PFSK-1 (cell line): ENCODE measurements at regions not wholly inside any gene's neighbourhood (a gene's known extent, or its start where the extent isn't known, plus 50 kb on each side); places are given as distances from the start of the nearest gene placed in this dataset.

ENCODE experiments used
- FOXP2 ChIP-seq: optimal IDR thresholded peaks from 2 replicates; pipeline ENCODE3; 2011; ENCODE audit warnings: borderline replicate concordance, control low read depth, inconsistent platforms; ENCODE audit not compliant: insufficient read depth; ENCODE audit errors: extremely low read length, extremely low read depth
- POLR2AphosphoS5 ChIP-seq: IDR thresholded peaks from 2 replicates; pipeline ENCODE4 v1.6.1; 2012; ENCODE audit warnings: low read depth, mild to moderate bottlenecking, control low read depth, low read length, moderate library complexity
- SIN3A ChIP-seq: IDR thresholded peaks from 2 replicates; pipeline ENCODE4 v1.6.1; 2012; ENCODE audit warnings: mild to moderate bottlenecking, low read length, moderate library complexity, borderline replicate concordance; ENCODE audit not compliant: insufficient read depth
- TAF1 ChIP-seq: IDR thresholded peaks from 2 replicates; pipeline ENCODE4 v1.6.1; 2012; ENCODE audit warnings: low read length, control low read depth, borderline replicate concordance; ENCODE audit not compliant: insufficient read depth
- TF ChIP-seq, protein P1 (sequence below), 2 experiments: IDR thresholded peaks; 2 replicates each; pipeline versions ENCODE4 v1.6.1 to v1.8.0; 2011 to 2012; ENCODE audit warnings: low read depth in 2 of 2, low read length in 2 of 2, control low read depth in 1 of 2, inconsistent platforms in 1 of 2, mild to moderate bottlenecking in 1 of 2, moderate library complexity in 1 of 2; ENCODE audit not compliant: insufficient read depth in 1 of 2

DNA sequence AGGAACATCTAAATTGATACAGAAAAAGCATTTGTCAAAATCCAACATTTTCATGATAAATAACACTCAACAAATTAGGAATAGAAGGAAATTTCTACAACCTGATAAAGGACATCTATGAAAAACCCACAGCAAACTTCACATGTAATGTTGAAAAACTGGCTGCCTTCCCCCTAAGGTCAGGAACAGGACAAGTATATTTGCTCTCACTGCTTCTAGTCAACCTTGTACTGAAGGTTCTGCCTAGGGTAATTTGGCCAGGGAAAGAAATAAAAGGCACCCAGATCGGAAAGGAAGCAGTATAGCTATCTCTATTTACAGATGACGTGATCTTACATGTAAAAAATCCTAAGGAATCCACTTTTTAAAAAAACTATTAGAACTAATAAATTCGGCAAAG, 97.1 kb upstream of the USP9X start:
- no peak for TF ChIP-seq POLR2AphosphoS5
- TF ChIP-seq TAF1 = no peak
- no peak for TF ChIP-seq SIN3A
- TF ChIP-seq, protein P1, sequence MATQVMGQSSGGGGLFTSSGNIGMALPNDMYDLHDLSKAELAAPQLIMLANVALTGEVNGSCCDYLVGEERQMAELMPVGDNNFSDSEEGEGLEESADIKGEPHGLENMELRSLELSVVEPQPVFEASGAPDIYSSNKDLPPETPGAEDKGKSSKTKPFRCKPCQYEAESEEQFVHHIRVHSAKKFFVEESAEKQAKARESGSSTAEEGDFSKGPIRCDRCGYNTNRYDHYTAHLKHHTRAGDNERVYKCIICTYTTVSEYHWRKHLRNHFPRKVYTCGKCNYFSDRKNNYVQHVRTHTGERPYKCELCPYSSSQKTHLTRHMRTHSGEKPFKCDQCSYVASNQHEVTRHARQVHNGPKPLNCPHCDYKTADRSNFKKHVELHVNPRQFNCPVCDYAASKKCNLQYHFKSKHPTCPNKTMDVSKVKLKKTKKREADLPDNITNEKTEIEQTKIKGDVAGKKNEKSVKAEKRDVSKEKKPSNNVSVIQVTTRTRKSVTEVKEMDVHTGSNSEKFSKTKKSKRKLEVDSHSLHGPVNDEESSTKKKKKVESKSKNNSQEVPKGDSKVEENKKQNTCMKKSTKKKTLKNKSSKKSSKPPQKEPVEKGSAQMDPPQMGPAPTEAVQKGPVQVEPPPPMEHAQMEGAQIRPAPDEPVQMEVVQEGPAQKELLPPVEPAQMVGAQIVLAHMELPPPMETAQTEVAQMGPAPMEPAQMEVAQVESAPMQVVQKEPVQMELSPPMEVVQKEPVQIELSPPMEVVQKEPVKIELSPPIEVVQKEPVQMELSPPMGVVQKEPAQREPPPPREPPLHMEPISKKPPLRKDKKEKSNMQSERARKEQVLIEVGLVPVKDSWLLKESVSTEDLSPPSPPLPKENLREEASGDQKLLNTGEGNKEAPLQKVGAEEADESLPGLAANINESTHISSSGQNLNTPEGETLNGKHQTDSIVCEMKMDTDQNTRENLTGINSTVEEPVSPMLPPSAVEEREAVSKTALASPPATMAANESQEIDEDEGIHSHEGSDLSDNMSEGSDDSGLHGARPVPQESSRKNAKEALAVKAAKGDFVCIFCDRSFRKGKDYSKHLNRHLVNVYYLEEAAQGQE (IDR thresholded peaks at IDR 0.05; ENCODE audit: insufficient read depth in 1 of 2, low read depth in 2 of 2, low read length in 2 of 2) = no peak
- no peak for TF ChIP-seq FOXP2

GRCh38 chrX:40996886-40997530, 88.2 kb upstream of the USP9X start:
- TF ChIP-seq SIN3A (no peak), FOXP2 (no peak), TAF1 (no peak), POLR2AphosphoS5 (no peak)
- TF ChIP-seq, protein P1 (IDR thresholded peaks at IDR 0.05; ENCODE audit: insufficient read depth in 1 of 2, low read depth in 2 of 2, low read length in 2 of 2) = no peak

DNA sequence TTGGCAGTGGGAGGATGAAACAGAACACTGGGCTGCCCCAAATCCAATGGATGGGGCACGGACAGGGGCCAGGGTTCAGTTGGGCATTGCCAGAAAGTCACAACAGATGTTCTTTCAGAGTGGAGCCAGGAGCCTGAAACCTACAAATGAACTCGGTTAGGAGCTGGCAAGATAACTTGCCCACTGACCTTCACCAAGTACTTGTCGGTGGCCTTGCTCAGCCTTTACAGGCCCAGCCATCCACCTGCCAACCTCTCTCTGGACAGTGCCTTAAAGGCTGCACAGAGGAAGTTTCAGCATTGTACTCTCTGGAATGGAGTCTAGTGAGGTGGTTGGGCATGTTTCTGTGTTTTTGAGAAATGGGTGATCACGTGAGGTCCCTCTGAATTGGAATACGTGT, 87.1 kb upstream of the USP9X start:
- TF ChIP-seq FOXP2 (no peak), SIN3A (no peak), POLR2AphosphoS5 (no peak), TAF1 (no peak)
- TF ChIP-seq, protein P1 (IDR thresholded peaks at IDR 0.05; ENCODE audit: insufficient read depth in 1 of 2, low read depth in 2 of 2, low read length in 2 of 2) = no peak

DNA sequence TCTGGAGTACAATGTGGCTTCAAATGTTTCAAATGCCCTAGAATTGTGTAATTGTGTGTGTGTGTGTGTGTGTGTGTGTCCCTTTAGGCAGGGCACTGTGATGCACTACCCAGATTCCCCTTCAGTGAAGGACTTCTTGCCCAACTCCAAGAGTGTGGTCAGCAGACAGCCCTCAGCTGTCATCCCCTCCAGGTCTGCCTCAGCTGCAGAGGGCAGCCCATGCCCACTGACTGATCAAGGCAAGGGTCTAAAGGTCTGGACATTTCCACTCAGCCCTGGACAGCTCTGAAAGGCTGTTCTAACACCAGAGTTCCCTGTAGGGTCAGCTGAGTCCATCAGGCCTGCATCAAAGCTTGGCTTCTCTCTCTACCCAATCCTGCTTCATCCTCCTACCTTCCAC, 83.9 kb upstream of the USP9X start:
- no peak for TF ChIP-seq FOXP2
- TF ChIP-seq SIN3A = no peak
- TF ChIP-seq, protein P1 (IDR thresholded peaks at IDR 0.05; ENCODE audit: insufficient read depth in 1 of 2, low read depth in 2 of 2, low read length in 2 of 2) = no peak

DNA sequence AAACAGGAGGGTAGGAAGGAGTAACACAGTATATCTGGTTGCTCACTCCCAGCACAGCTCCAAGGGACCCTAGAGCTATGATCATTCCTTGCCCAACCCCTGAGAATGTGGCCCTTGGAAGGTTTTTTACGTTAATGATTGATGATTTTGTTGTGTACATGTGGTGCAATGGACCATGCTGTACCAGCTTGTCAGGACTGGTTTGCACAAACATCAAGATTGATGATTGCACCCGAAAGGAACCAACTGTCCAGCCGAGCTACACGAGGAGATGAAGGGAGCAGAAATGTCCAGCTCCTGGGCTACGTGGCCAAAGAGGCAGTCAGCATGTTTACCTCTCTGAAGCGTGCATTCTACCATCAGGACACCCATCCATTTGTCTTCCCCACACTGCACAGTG, 83.2 kb upstream of the USP9X start:
- TF ChIP-seq TAF1 = no peak
- no peak for TF ChIP-seq SIN3A
- no peak for TF ChIP-seq POLR2AphosphoS5
- TF ChIP-seq, protein P1 (IDR thresholded peaks at IDR 0.05; ENCODE audit: insufficient read depth in 1 of 2, low read depth in 2 of 2, low read length in 2 of 2) = no peak
- TF ChIP-seq FOXP2 = no peak
